ENCODE measurements at regions not wholly inside any gene's neighbourhood (a gene's known extent, or its start where the extent isn't known, plus 50 kb on each side); places are given as distances from the start of the nearest gene placed in this dataset.

GRCh38 chr3:195007151-195007550, 263.8 kb downstream of the XXYLT1 start:
- H3K36me3 ChIP-seq (ENCODE audit: control insufficient read depth, low read length): no peaks in the 10 kb centered on the region
- H3K9me2 ChIP-seq (replicated peaks; ENCODE audit: control insufficient read depth, low read length): no peaks in the 10 kb centered on the region
- H4K20me1 ChIP-seq (ENCODE audit: control insufficient read depth, insufficient read depth, low read depth, low read length): no peaks in the 10 kb centered on the region
- peaks cover 22% of the 10 kb centered on the region for H3K27me3 ChIP-seq (ENCODE audit: control insufficient read depth, low read length)
- no peak overlapping the region for H3K27ac ChIP-seq (ENCODE audit: low read depth, low read length)
- H3K9me3 ChIP-seq (ENCODE audit: control insufficient read depth, insufficient read depth, low read length): no peaks in the 10 kb centered on the region
- H3K4me2 ChIP-seq (ENCODE audit: low read length): no peak overlapping the region
- H3K4me3 ChIP-seq (ENCODE audit: low read length): no peak overlapping the region
- peaks cover 12% of the 10 kb centered on the region for H3K4me1 ChIP-seq (ENCODE audit: control insufficient read depth, low read length)
- no peaks in the 10 kb centered on the region for H3K79me2 ChIP-seq (ENCODE audit: control insufficient read depth, low read length)
- no peaks in the 10 kb centered on the region for H3F3A ChIP-seq (ENCODE audit: control insufficient read depth, insufficient read depth)
- TF ChIP-seq CTCF (IDR thresholded peaks at IDR 0.05; ENCODE audit: low read depth, low read length, poor library complexity, severe bottlenecking) (no peak), EZH2phosphoT487 (IDR thresholded peaks at IDR 0.05; ENCODE audit: borderline replicate concordance, low read length) (no peak)

- Histone ChIP-seq H3K4me3 (ENCODE audit: low read length) (no peak overlapping the region), H3K9me2 (replicated peaks; ENCODE audit: control insufficient read depth, low read length) (no peaks in the 10 kb centered on the region), H3F3A (ENCODE audit: control insufficient read depth, insufficient read depth) (no peaks in the 10 kb centered on the region), H3K4me1 (ENCODE audit: control insufficient read depth, low read length) (peaks cover 6% of the 10 kb centered on the region), H3K4me2 (ENCODE audit: low read length) (no peak overlapping the region), H3K9me3 (ENCODE audit: control insufficient read depth, insufficient read depth, low read length) (no peaks in the 10 kb centered on the region), H3K79me2 (ENCODE audit: control insufficient read depth, low read length) (no peaks in the 10 kb centered on the region), H3K36me3 (ENCODE audit: control insufficient read depth, low read length) (no peaks in the 10 kb centered on the region), H3K27me3 (ENCODE audit: control insufficient read depth, low read length) (peaks cover 22% of the 10 kb centered on the region), H4K20me1 (ENCODE audit: control insufficient read depth, insufficient read depth, low read depth, low read length) (no peaks in the 10 kb centered on the region), H3K27ac (ENCODE audit: low read depth, low read length) (no peak overlapping the region)
- TF ChIP-seq EZH2phosphoT487 (IDR thresholded peaks at IDR 0.05; ENCODE audit: borderline replicate concordance, low read length) (no peak), CTCF (IDR thresholded peaks at IDR 0.05; ENCODE audit: low read depth, low read length, poor library complexity, severe bottlenecking) (no peak)
Observed at GRCh38 chr3:195007766-195008165, 263.2 kb downstream of the XXYLT1 start.

- H3K4me1 ChIP-seq (ENCODE audit: control insufficient read depth, low read length): no peaks in the 10 kb centered on the region
- no peaks in the 10 kb centered on the region for H3K79me2 ChIP-seq (ENCODE audit: control insufficient read depth, low read length)
- TF ChIP-seq EZH2phosphoT487 (IDR thresholded peaks at IDR 0.05; ENCODE audit: borderline replicate concordance, low read length) (no peak), CTCF (IDR thresholded peaks at IDR 0.05; ENCODE audit: low read depth, low read length, poor library complexity, severe bottlenecking) (no peak)
- H3K9me3 ChIP-seq (ENCODE audit: control insufficient read depth, insufficient read depth, low read length): no peaks in the 10 kb centered on the region
- H3K27ac ChIP-seq (ENCODE audit: low read depth, low read length): no peak overlapping the region
- H3K36me3 ChIP-seq (ENCODE audit: control insufficient read depth, low read length): no peaks in the 10 kb centered on the region
- H3K4me2 ChIP-seq (ENCODE audit: low read length): no peak overlapping the region
- H3K4me3 ChIP-seq (ENCODE audit: low read length): no peak overlapping the region
- peaks cover 24% of the 10 kb centered on the region for H3K27me3 ChIP-seq (ENCODE audit: control insufficient read depth, low read length)
- H3K9me2 ChIP-seq (replicated peaks; ENCODE audit: control insufficient read depth, low read length): no peaks in the 10 kb centered on the region
- no peaks in the 10 kb centered on the region for H3F3A ChIP-seq (ENCODE audit: control insufficient read depth, insufficient read depth)
- H4K20me1 ChIP-seq (ENCODE audit: control insufficient read depth, insufficient read depth, low read depth, low read length): no peaks in the 10 kb centered on the region
Observed at GRCh38 chr3:195008816-195009215, 262.1 kb downstream of the XXYLT1 start.

- Histone ChIP-seq H3K4me1 (ENCODE audit: control insufficient read depth, low read length) (no peaks in the 10 kb centered on the region), H4K20me1 (ENCODE audit: control insufficient read depth, insufficient read depth, low read depth, low read length) (no peaks in the 10 kb centered on the region)
Observed at GRCh38 chr3:195009616-195010015, 261.3 kb downstream of the XXYLT1 start.

More at GRCh38 chr3:195009616-195010015, 261.3 kb downstream of the XXYLT1 start:
- TF ChIP-seq EZH2phosphoT487 (IDR thresholded peaks at IDR 0.05; ENCODE audit: borderline replicate concordance, low read length) (no peak), CTCF (IDR thresholded peaks at IDR 0.05; ENCODE audit: low read depth, low read length, poor library complexity, severe bottlenecking) (no peak)
- Histone ChIP-seq H3K79me2 (ENCODE audit: control insufficient read depth, low read length) (no peaks in the 10 kb centered on the region), H3K27ac (ENCODE audit: low read depth, low read length) (no peak overlapping the region), H3K27me3 (ENCODE audit: control insufficient read depth, low read length) (peaks cover 24% of the 10 kb centered on the region), H3K9me2 (replicated peaks; ENCODE audit: control insufficient read depth, low read length) (no peaks in the 10 kb centered on the region), H3K9me3 (ENCODE audit: control insufficient read depth, insufficient read depth, low read length) (no peaks in the 10 kb centered on the region), H3K4me3 (ENCODE audit: low read length) (no peak overlapping the region), H3K4me2 (ENCODE audit: low read length) (no peak overlapping the region), H3K36me3 (ENCODE audit: control insufficient read depth, low read length) (no peaks in the 10 kb centered on the region), H3F3A (ENCODE audit: control insufficient read depth, insufficient read depth) (no peaks in the 10 kb centered on the region)

Data from DOHH2 (cell line).